Transverse colon (tissue), 4 donors: ENCODE measurements at regions not wholly inside any gene's neighbourhood (a gene's known extent, or its start where the extent isn't known, plus 50 kb on each side); places are given as distances from the start of the nearest gene placed in this dataset.

Source experiments
- DNase-seq: peaks from one replicate; pipeline ENCODE4 v3.0.0-alpha.2; 2019
- H3K27ac ChIP-seq, 4 donors: fragments of 200-600 bp; sonication (generic); 2 replicates each; pipeline ENCODE4 v1.5.1; 2016 to 2018; ENCODE audit warnings: inconsistent platforms in 4 of 4
- H3K27me3 ChIP-seq: fragments of 200-600 bp; sonication (generic); 2 replicates; pipeline ENCODE4 v1.5.1; 2017; ENCODE audit warnings: inconsistent platforms
- H3K36me3 ChIP-seq, 4 donors: fragments of 200-600 bp; sonication (generic); 2 replicates each; pipeline ENCODE4 v1.5.1; 2017 to 2019; ENCODE audit warnings: inconsistent platforms in 4 of 4
- H3K4me1 ChIP-seq, 4 donors: fragments of 200-600 bp; sonication (generic); 2 replicates each; pipeline ENCODE4 v1.5.1; 2017 to 2020; ENCODE audit warnings: inconsistent platforms in 4 of 4
- H3K4me3 ChIP-seq, 4 donors: fragments of 200-600 bp; sonication (generic); 1 replicate in 1 of 4; 2 replicates in 3 of 4; pipeline versions ENCODE4 v1.5.1 to v1.6.1; 2017 to 2019; ENCODE audit warnings: inconsistent platforms in 4 of 4
- H3K9me3 ChIP-seq, 2 donors: fragments of 200-600 bp; sonication (generic); 2 replicates each; pipeline ENCODE4 v1.5.1; 2017 to 2019; ENCODE audit warnings: inconsistent platforms in 2 of 2
- CTCF ChIP-seq, 5 experiments: fragments of 200-600 bp in 3 of 5; fragments of 450-650 bp in 2 of 5; sonication (generic) in 3 of 5; IDR thresholded peaks; 1 replicate in 2 of 5; 2 replicates in 3 of 5; pipeline ENCODE4 v1.5.1; 2016 to 2017; ENCODE audit warnings: antibody characterized with exemption in 5 of 5, inconsistent platforms in 3 of 5, mild to moderate bottlenecking in 2 of 5, moderate library complexity in 1 of 5
- EP300 ChIP-seq: sonication (generic); formaldehyde crosslinking; IDR thresholded peaks from one replicate; pipeline ENCODE4 v1.6.1; 2017; ENCODE audit warnings: antibody characterized with exemption, low read depth
- POLR2A ChIP-seq: fragments of 450-650 bp; IDR thresholded peaks from one replicate; pipeline ENCODE4 v1.6.1; 2016; ENCODE audit warnings: antibody characterized with exemption, mild to moderate bottlenecking, moderate library complexity
- POLR2AphosphoS5 ChIP-seq, 3 donors: sonication (generic); formaldehyde crosslinking; IDR thresholded peaks; one replicate each; pipeline ENCODE4 v1.6.1; 2016; ENCODE audit warnings: antibody characterized with exemption in 3 of 3
- WGBS, 2 donors: methylation state at CpG; one replicate each; pipeline ENCODE4 v1.1.5; 2018; ENCODE audit warnings: low coverage in 1 of 2; 5-methylcytosine and 5-hydroxymethylcytosine counted together
- in situ Hi-C, 4 donors: fragments of 200-750 bp; cut with MboI; loops; one replicate each; pipeline versions ENCODE4 v1.15.0 to v1.15.1; 2017; ENCODE audit warnings: low sequenced_read_pairs in 3 of 4, low pct_ligation_motif_present in 1 of 4, low pct_unique_long_range_greater_than_20kb in 1 of 4
- intact Hi-C: fragments of 100-400 bp; cut with DNase I; formaldehyde crosslinking; loops from one replicate; pipeline ENCODE4 v1.15.1; 2023; ENCODE audit warnings: low total_unique reads

- TF ChIP-seq POLR2A (no peak), EP300 (no peak), CTCF (IDR thresholded peaks at IDR 0.05) (no peak), POLR2AphosphoS5 (IDR thresholded peaks at IDR 0.05) (no peak)
- Histone ChIP-seq H3K27me3 (no peaks in the 10 kb centered on the region), H3K4me1 (no peaks in the 10 kb centered on the region), H3K27ac (no peak overlapping the region), H3K9me3 (no peaks in the 10 kb centered on the region), H3K4me3 (no peak overlapping the region), H3K36me3 (no peaks in the 10 kb centered on the region)
- in situ Hi-C loops (no loop called here), intact Hi-C loops (no loop called here)
- DNase-seq: no peak
- WGBS, 2 donors: 78 to 92% methylated on average over 3 to 6 of the region's 6 CpGs
Observed at GRCh38 chr4:181613200-181613599, 630.0 kb upstream of the TENM3 start.

- H3K36me3 ChIP-seq: no peaks in the 10 kb centered on the region
- no peak for TF ChIP-seq POLR2A
- H3K27ac ChIP-seq: no peak overlapping the region
- no peaks in the 10 kb centered on the region for H3K27me3 ChIP-seq
- no peak overlapping the region for H3K4me3 ChIP-seq
- H3K9me3 ChIP-seq: no peaks in the 10 kb centered on the region
- intact Hi-C loops: no loop called here
- 87 to 100% methylated on average over 1 to 6 of the region's 6 CpGs for WGBS, 2 donors
- H3K4me1 ChIP-seq: no peaks in the 10 kb centered on the region
- no peak for DNase-seq
- in situ Hi-C loops: no loop called here
Observed at GRCh38 chr4:181618038-181618618, 625.1 kb upstream of the TENM3 start.

GRCh38 chr4:181618896-181619295 is 624.3 kb upstream of the TENM3 start:
- 83% methylated on average over 5 of the region's 5 CpGs; no CpG with 5 or more reads in 1 of the 2 donors for WGBS, 2 donors
- intact Hi-C loops: no loop called here

GRCh38 chr4:181619651-181620050 is 623.6 kb upstream of the TENM3 start:
- Histone ChIP-seq H3K9me3 (no peaks in the 10 kb centered on the region), H3K36me3 (no peaks in the 10 kb centered on the region), H3K4me1 (no peaks in the 10 kb centered on the region), H3K27ac (no peak overlapping the region), H3K27me3 (no peaks in the 10 kb centered on the region), H3K4me3 (no peak overlapping the region)
- 61 to 82% methylated on average over 3 to 7 of the region's 7 CpGs for WGBS, 2 donors
- DNase-seq: no peak
- intact Hi-C loops (no loop called here), in situ Hi-C loops (no loop called here)
- TF ChIP-seq POLR2A (no peak), POLR2AphosphoS5 (IDR thresholded peaks at IDR 0.05) (no peak), CTCF (IDR thresholded peaks at IDR 0.05) (no peak), EP300 (no peak)

More at GRCh38 chr4:181618896-181619295, 624.3 kb upstream of the TENM3 start:
- H3K4me3 ChIP-seq: no peak overlapping the region
- H3K4me1 ChIP-seq: no peaks in the 10 kb centered on the region
- TF ChIP-seq CTCF (IDR thresholded peaks at IDR 0.05) (no peak), POLR2AphosphoS5 (IDR thresholded peaks at IDR 0.05) (no peak), POLR2A (no peak), EP300 (no peak)
- H3K27ac ChIP-seq: no peak overlapping the region
- no peaks in the 10 kb centered on the region for H3K36me3 ChIP-seq
- H3K9me3 ChIP-seq: no peaks in the 10 kb centered on the region
- in situ Hi-C loops: no loop called here
- H3K27me3 ChIP-seq: no peaks in the 10 kb centered on the region
- DNase-seq: no peak
